ENCODE measurements at regions not wholly inside any gene's neighbourhood (a gene's known extent, or its start where the extent isn't known, plus 50 kb on each side); places are given as distances from the start of the nearest gene placed in this dataset.

DNA sequence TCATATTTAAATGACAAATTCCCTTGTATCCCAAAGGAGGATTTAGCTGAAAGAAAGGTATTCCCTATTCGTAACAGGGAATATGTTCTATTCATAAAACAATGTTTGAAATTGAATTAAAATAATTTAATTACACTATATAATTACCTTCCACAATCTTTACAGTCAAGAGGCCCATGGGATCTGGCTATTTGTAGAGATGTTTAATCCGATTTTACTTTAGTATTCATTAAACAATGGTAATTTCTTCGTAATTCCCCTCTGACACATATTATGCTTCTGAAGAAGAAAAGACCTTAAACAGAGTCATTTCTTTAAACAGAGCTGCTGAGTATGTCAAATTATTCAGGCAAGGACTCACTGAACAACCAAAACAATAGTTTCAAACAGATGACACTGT, 98.8 kb downstream of the MAGEC1 start:
- no peak overlapping the region for H3K27ac ChIP-seq
- TF ChIP-seq, protein P1, sequence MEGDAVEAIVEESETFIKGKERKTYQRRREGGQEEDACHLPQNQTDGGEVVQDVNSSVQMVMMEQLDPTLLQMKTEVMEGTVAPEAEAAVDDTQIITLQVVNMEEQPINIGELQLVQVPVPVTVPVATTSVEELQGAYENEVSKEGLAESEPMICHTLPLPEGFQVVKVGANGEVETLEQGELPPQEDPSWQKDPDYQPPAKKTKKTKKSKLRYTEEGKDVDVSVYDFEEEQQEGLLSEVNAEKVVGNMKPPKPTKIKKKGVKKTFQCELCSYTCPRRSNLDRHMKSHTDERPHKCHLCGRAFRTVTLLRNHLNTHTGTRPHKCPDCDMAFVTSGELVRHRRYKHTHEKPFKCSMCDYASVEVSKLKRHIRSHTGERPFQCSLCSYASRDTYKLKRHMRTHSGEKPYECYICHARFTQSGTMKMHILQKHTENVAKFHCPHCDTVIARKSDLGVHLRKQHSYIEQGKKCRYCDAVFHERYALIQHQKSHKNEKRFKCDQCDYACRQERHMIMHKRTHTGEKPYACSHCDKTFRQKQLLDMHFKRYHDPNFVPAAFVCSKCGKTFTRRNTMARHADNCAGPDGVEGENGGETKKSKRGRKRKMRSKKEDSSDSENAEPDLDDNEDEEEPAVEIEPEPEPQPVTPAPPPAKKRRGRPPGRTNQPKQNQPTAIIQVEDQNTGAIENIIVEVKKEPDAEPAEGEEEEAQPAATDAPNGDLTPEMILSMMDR (conservative IDR thresholded peaks at IDR 0.05): no peak

DNA sequence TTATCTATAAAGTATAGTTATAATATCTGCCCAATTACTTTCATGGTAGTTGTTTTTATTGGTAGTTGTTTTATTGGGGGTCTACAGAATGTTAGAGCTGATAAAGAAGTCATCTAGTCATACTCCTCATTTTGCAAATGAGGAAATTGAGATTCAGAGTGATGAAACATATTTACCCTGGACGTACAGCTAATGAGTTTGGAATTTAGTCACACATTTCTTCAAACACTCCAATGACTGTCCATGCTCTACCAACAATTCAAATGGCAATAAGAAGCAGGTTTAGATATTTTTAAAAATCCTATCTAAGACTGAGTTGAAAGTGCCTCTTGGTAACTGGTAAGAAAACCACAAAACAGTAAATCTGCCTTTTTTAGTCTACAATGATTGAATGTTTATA, 98.2 kb downstream of the MAGEC1 start:
- no peak overlapping the region for H3K27ac ChIP-seq

DNA sequence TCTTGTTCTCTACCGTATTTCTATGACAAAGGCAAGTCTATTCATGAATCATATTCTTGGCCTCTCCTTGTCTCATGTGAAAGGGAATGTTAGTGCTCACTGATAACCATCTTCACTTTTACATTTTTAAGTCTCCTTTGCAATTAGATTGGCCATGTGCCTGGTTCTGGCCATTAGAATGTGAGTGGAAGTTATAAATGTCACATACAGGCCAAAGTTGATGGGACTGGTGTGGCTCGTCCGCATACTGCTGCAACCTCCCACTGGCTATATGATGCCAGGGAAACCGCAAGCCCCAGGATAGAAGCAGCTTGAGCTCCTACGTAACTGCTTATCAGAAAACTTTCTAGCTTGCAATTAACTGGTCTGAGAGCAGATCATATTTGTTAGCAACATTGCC, 86.1 kb downstream of the MAGEC1 start:
- TF ChIP-seq, protein P1 (conservative IDR thresholded peaks at IDR 0.05): no peak
- H3K27ac ChIP-seq: no peak overlapping the region

More for the DNA sequence above, 98.2 kb downstream of the MAGEC1 start:
- TF ChIP-seq, protein P1 (conservative IDR thresholded peaks at IDR 0.05): no peak

DNA sequence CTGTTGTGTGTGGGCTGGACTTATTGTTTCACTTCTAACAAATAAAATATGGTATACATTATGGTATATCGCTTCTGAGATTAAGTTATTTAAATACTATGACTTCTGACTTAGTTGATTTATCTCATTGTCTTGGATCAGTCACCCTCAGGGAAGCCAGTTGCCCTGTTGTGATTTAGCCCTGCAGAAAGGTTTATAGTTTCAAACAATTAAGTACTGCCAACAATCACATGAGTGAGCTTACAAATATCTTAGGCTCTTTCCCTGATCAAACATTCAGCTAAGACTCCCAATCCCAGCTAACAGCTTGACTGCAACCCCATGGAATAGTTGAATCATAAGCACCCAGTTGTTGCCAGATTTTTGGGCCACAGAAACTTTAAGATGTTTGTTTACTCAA, 85.4 kb downstream of the MAGEC1 start:
- TF ChIP-seq, protein P1 (conservative IDR thresholded peaks at IDR 0.05): no peak
- H3K27ac ChIP-seq: no peak overlapping the region

DNA sequence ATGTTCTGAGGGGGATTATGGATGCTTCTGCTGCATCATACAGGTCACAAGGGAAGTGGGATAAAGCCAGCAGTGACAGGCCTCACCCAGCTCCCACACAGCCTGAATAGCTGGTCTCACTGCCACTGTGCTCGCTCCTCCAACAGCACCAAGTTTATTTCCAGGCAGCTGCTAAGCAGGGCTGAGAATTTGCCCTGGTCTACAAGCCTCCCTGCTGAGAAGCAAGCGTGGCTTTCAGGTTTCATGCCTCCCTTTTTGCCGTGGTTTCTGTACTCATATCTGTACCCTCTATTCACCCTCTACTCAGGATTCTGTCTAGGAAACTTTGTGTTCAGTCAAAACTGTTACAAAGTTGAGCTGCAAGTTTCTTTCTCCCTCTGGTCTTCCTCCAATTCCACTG, 78.6 kb downstream of the MAGEC1 start:
- TF ChIP-seq, protein P1 (conservative IDR thresholded peaks at IDR 0.05): no peak
- H3K27ac ChIP-seq: no peak overlapping the region

DNA sequence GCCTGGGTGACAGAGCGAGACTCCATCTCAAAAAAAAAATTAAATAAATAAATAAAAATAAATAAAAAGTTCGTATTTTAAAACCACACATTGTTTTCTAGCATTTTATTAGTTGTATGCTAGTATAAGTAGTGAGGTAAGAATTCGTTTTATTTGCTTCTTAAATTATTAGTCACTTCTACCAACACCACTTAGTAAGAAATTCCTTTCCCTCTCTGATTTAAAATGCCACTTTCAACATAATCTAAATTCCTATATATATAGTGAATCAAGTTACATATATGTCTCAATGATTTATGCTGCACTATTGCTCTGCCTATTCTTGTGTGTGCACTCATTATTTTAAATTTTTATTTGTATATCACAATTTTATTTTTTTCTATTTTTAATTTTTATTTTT, 72.1 kb downstream of the MAGEC1 start:
- TF ChIP-seq, protein P1 (conservative IDR thresholded peaks at IDR 0.05): no peak

DNA sequence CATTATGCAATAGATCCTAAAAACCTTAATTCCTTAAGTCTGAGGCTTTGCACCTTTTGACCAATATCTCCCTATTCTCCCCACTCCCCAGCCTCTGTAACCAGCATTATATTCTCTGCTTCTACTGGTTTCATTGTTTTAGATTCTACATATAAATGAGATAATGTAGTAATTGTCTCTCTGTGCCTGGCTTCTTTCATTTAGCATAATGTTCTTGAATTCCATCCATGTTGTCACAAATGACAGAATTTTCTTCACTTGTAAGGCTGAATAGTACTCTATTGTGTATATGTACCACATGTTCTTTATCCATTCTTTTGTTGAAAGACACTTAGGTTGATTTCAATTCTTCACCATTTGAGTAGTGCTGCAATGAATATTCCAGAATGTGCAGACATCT, 66.0 kb downstream of the MAGEC1 start:
- TF ChIP-seq, protein P1 (conservative IDR thresholded peaks at IDR 0.05): no peak
- H3K27ac ChIP-seq: no peak overlapping the region

More for the DNA sequence above, 72.1 kb downstream of the MAGEC1 start:
- H3K27ac ChIP-seq: no peak overlapping the region

DNA sequence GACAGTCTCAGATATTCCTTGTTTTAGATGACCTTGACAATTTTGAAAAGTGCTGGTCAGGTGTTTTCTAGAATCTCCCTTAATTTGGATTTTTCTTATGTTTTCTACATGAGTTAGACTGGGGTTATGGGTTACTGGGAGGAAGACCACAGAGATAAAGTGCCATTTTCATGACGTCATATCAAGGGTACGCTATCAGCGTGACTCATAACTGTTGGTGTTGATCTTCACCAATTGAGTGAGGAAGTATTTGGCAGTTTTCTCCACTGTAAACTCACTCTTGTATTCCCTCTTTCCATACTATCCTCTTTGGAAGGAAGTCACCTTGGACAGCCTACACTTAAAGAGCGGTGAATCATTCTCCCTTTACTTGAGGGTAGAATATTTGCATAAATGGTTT, 56.9 kb downstream of the MAGEC1 start:
- no peak overlapping the region for H3K27ac ChIP-seq
- TF ChIP-seq, protein P1 (conservative IDR thresholded peaks at IDR 0.05): no peak
